Adrenal gland (tissue), 5 donors: ENCODE measurements at regions not wholly inside any gene's neighbourhood (a gene's known extent, or its start where the extent isn't known, plus 50 kb on each side); places are given as distances from the start of the nearest gene placed in this dataset.

Experiments used
- CTCF ChIP-seq, 6 experiments: fragments of 450-650 bp in 4 of 6; fragments of 200-600 bp in 2 of 6; sonication (generic) in 1 of 6; IDR thresholded peaks; 1 replicate in 5 of 6; 2 replicates in 1 of 6; pipeline versions ENCODE4 v1.5.1 to v1.8.0; 2016 to 2021; ENCODE audit warnings: antibody characterized with exemption in 6 of 6, mild to moderate bottlenecking in 2 of 6, moderate library complexity in 1 of 6
- POLR2A ChIP-seq, 2 donors: fragments of 450-650 bp; IDR thresholded peaks; one replicate each; pipeline ENCODE4 v1.6.1; 2017; ENCODE audit warnings: antibody characterized with exemption in 2 of 2, mild to moderate bottlenecking in 2 of 2, moderate library complexity in 1 of 2
- donor health status: DM: no; HTN: no; CAD: no.

GRCh38 chr21:28431022-28431421 is 561.7 kb downstream of the LTN1 start:
- TF ChIP-seq CTCF (IDR thresholded peaks at IDR 0.05) (no peak), POLR2A (IDR thresholded peaks at IDR 0.05) (no peak)
